GM12873 (cell line): ENCODE measurements at regions not wholly inside any gene's neighbourhood (a gene's known extent, or its start where the extent isn't known, plus 50 kb on each side); places are given as distances from the start of the nearest gene placed in this dataset.
A peak's percentile ranks its signal among the peaks of the same experiment; 100 is the strongest.

ENCODE experiments used
- TF ChIP-seq, protein P1 (sequence below): IDR thresholded peaks from 2 replicates; pipeline ENCODE4 v1.5.1; 2012; ENCODE audit warnings: low read depth, mild to moderate bottlenecking, moderate library complexity, low read length, control low read depth; ENCODE audit not compliant: insufficient read depth; ENCODE audit errors: missing control alignments

DNA sequence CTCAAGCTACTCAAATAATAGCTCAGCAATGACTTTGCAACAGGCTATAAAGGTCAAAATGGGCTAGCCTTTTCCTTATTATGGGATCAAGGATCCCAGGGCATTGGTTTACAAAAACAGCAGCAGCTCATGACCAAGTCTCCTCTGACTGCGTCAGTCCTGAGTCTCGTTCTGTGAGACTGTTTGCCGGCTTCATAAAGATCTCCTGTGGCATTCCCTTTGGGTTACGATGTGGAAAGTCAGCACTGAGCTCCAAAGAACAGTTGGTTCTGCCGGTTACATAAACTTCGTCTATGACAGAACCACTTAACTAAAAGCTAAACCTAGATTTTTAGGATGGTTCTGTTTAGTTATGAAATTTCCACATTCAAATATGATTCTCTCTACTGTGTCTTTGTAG is 674.9 kb downstream of the ZEB2 start:
- TF ChIP-seq, protein P1, sequence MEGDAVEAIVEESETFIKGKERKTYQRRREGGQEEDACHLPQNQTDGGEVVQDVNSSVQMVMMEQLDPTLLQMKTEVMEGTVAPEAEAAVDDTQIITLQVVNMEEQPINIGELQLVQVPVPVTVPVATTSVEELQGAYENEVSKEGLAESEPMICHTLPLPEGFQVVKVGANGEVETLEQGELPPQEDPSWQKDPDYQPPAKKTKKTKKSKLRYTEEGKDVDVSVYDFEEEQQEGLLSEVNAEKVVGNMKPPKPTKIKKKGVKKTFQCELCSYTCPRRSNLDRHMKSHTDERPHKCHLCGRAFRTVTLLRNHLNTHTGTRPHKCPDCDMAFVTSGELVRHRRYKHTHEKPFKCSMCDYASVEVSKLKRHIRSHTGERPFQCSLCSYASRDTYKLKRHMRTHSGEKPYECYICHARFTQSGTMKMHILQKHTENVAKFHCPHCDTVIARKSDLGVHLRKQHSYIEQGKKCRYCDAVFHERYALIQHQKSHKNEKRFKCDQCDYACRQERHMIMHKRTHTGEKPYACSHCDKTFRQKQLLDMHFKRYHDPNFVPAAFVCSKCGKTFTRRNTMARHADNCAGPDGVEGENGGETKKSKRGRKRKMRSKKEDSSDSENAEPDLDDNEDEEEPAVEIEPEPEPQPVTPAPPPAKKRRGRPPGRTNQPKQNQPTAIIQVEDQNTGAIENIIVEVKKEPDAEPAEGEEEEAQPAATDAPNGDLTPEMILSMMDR, result no peak

DNA sequence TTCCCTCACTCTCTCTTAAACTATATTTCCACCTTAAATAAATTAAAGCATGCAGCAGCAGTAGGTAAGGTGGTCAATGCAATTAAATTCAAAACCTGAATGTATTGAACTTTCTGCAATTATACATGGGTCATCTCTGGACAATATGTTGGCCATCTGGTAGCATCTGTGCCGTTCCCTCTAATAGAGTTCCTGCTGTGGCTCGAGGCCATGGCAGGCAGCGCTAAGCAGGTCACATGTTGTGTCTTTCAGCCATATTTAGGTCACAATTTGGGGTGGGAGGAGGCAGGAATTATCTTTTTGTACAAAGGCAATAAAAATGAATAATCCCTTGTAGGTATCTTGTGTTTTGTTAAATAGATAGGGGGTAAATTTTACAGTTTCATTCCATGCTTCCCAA is 676.2 kb downstream of the ZEB2 start:
- TF ChIP-seq, protein P1, result no peak

DNA sequence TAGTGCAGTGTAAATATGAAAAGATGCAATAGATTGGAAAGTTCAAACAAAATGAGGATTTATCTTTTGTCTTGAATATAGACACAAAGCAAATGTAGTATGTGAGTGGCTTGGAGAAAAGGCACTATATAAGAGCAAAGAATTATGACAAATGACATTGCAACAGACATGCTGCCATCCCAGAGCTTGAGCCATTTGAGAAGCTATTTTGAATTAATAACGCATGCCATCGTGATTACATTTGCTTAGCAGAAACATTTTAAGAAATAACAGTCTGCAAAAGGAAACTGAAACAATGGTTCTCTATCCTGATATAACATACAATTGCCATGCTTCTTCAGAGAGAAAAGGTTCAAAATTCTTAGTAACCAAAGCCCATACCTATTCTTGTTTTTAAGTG is 677.1 kb downstream of the ZEB2 start:
- TF ChIP-seq, protein P1, result no peak

GRCh38 chr2:143841935-143842334 is 678.0 kb downstream of the ZEB2 start:
- TF ChIP-seq, protein P1, result peak; percentile 28

GRCh38 chr2:143840601-143841000 is 679.3 kb downstream of the ZEB2 start:
- TF ChIP-seq, protein P1, result no peak

DNA sequence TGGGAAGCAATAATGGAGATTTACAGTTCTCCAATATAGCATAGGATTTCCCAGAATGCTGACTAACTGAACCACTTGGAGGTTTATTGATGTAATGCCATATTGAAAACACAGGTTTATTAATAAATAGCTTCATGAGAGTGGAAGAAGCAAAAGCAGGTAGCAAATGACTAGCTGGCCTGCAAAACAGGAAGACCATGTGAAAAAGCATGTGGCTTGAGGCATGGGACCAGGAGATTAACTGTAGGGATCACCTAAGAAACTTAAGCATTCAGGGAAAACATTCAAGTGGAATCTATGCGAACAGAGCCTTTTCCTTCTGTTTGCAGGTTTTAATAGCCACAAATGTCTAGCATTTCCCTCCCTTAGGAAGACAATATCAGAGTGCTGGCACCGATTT is 679.7 kb downstream of the ZEB2 start:
- TF ChIP-seq, protein P1, result no peak

DNA sequence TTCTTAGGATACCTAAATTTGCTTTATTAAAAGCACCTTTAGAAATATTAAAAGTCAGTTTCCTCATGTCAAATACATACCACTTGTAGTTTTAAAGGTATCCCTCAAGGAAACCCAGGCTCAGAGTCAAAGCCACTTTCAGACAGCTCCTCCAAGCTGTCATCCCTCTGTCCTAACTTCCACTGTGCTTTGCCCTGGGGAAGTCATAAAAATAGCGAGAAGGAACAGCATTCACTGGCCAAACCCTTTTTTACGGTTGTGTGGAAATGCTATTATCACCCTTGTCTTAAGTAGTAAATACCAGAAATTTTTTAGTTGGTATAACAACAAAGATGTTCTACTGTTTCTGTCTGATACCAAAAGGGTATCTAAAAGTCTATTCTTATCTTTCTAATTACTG is 680.5 kb downstream of the ZEB2 start:
- TF ChIP-seq, protein P1, result no peak

- TF ChIP-seq, protein P1, result no peak
Measured at GRCh38 chr2:143835481-143835880, 684.4 kb downstream of the ZEB2 start.
